Spleen (tissue), 11 donors: ENCODE measurements at regions not wholly inside any gene's neighbourhood (a gene's known extent, or its start where the extent isn't known, plus 50 kb on each side); places are given as distances from the start of the nearest gene placed in this dataset.

ENCODE experiments used
- DNase-seq: peaks from one replicate; pipeline ENCODE4 v3.0.0-alpha.2; 2020
- H3K27ac ChIP-seq, 8 donors: fragments of 200-600 bp; sonication (generic) in 7 of 8; 1 replicate in 4 of 8; 2 replicates in 4 of 8; pipeline versions ENCODE4 v1.5.0 to v1.8.0; 2016 to 2021; ENCODE audit warnings: inconsistent platforms in 4 of 8, mild to moderate bottlenecking in 4 of 8, moderate library complexity in 1 of 8
- H3K27me3 ChIP-seq, 7 donors: fragments of 200-600 bp; sonication (generic) in 6 of 7; replicated peaks in 1 of 7; 1 replicate in 4 of 7; 2 replicates in 3 of 7; pipeline versions ENCODE4 v1.5.0 to v1.8.0; 2016 to 2021; ENCODE audit warnings: inconsistent platforms in 3 of 7, mild to moderate bottlenecking in 1 of 7
- H3K36me3 ChIP-seq, 6 donors: fragments of 200-600 bp; sonication (generic) in 5 of 6; 1 replicate in 4 of 6; 2 replicates in 2 of 6; pipeline versions ENCODE4 v1.5.0 to v1.8.0; 2016 to 2021; ENCODE audit warnings: inconsistent platforms in 2 of 6
- H3K4me1 ChIP-seq, 6 donors: fragments of 200-600 bp; sonication (generic) in 5 of 6; 1 replicate in 3 of 6; 2 replicates in 3 of 6; pipeline versions ENCODE4 v1.5.0 to v1.8.0; 2016 to 2021; ENCODE audit warnings: inconsistent platforms in 3 of 6
- H3K4me3 ChIP-seq, 8 donors: fragments of 200-600 bp; sonication (generic) in 7 of 8; 1 replicate in 4 of 8; 2 replicates in 4 of 8; pipeline versions ENCODE4 v1.5.0 to v1.8.0; 2016 to 2021; ENCODE audit warnings: inconsistent platforms in 4 of 8, mild to moderate bottlenecking in 4 of 8, moderate library complexity in 2 of 8
- H3K9me3 ChIP-seq, 8 donors: fragments of 200-600 bp; sonication (generic) in 7 of 8; 1 replicate in 4 of 8; 2 replicates in 4 of 8; pipeline versions ENCODE4 v1.5.0 to v1.8.0; 2016 to 2021; ENCODE audit warnings: inconsistent platforms in 4 of 8
- POLR2A ChIP-seq, 3 donors: fragments of 450-650 bp; IDR thresholded peaks; one replicate each; pipeline ENCODE4 v1.5.1; 2017; ENCODE audit warnings: antibody characterized with exemption in 3 of 3, mild to moderate bottlenecking in 1 of 3
- POLR2AphosphoS5 ChIP-seq, 3 donors: sonication (generic); formaldehyde crosslinking; IDR thresholded peaks; one replicate each; pipeline ENCODE4 v1.5.1; 2017; ENCODE audit warnings: antibody characterized with exemption in 3 of 3
- WGBS, 5 donors: extraction: QIAGEN DNeasy Blood & Tissue Kit in 3 of 5; methylation state at CpG; one replicate each; pipeline versions ENCODE4 v1.1.5 to v1.1.7; 2013 to 2018; 5-methylcytosine and 5-hydroxymethylcytosine counted together
- intact Hi-C: fragments of 100-400 bp; cut with DNase I; formaldehyde crosslinking; loops from one replicate; pipeline ENCODE4 v1.15.0; 2023; ENCODE audit warnings: low total_unique reads
- TF ChIP-seq, protein P1 (sequence below), 11 experiments: fragments of 200-600 bp in 7 of 11; fragments of 450-650 bp in 4 of 11; sonication (generic) in 4 of 11; IDR thresholded peaks in 8 of 11; conservative IDR thresholded peaks in 3 of 11; 1 replicate in 7 of 11; 2 replicates in 4 of 11; pipeline versions ENCODE4 v1.4.0 to v1.8.0; 2016 to 2021; ENCODE audit warnings: antibody characterized with exemption in 11 of 11, inconsistent platforms in 4 of 11, mild to moderate bottlenecking in 1 of 11
- donor health status: healthy with polysubstance abuse.
- donor health status: DM: no; HTN: no; CAD: no; lungs with moderate emphysema.
- donor health status: DM: no; HTN: no; CAD: no.
- donor health status: Bipolar disorder and iron deficiency.
- donor health status: healthy.
- donor health status: DM: no; HTN: no; CAD: no.
- donor health status: DM: yes; HTN: yes; CAD: no.

DNA sequence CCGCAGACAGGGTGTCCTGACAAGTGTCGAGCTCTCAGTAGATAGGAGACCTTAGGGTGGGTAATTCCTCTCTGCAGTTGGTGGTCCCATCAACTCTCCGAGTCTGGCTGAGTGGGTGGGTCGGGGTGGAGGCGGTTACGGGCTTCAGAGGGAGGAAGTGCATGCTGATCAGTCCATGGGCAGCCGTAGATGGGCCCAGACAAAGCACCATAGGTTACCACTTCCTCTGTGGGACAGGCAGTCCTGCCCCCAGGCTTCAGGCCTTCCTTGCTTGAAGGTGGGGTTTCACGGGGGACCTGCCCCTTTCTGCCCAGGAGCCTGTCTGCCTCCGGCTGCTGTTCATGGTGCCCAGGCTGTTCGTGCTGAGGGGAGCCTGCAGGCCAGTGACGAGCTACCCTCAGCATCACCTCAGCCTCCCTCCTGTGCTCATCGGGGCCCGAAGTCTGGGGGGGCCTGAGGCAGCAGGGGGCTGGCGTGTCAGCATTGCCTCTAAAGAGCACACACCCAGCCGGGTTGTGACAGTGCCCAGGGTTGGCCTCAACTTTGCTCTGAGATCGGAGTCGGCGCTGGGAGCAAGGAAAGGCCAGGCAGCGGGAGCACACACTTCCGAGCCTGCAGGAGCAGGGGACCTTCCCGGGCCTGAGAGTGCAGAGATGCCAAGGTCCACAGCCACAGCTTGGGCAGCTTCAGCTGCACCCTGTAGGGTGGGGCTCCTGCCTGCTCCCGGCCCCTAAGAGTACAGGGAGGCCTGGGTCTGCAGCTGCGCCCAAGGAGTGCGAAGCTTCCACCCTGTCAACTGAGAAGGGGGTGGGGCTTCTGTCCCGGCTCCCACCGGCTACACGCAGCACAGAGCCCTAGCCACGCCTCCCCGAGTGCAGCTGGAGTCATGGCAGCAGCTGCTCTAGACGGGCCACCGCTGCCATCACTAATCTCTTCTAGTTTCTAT lies 225.4 kb upstream of the NRIP1 start:
- H3K4me1 ChIP-seq = no peaks in the 10 kb centered on the region
- no peak overlapping the region for H3K27ac ChIP-seq
- intact Hi-C loops = no loop called here
- no peaks in the 10 kb centered on the region for H3K36me3 ChIP-seq
- H3K27me3 ChIP-seq = no peaks in the 10 kb centered on the region
- peak; percentile 76 for DNase-seq
- 80 to 87% (median 86%) methylated on average over 28 to 31 of the region's 31 CpGs for WGBS, 5 donors
- H3K4me3 ChIP-seq = no peak overlapping the region
- TF ChIP-seq, protein P1, sequence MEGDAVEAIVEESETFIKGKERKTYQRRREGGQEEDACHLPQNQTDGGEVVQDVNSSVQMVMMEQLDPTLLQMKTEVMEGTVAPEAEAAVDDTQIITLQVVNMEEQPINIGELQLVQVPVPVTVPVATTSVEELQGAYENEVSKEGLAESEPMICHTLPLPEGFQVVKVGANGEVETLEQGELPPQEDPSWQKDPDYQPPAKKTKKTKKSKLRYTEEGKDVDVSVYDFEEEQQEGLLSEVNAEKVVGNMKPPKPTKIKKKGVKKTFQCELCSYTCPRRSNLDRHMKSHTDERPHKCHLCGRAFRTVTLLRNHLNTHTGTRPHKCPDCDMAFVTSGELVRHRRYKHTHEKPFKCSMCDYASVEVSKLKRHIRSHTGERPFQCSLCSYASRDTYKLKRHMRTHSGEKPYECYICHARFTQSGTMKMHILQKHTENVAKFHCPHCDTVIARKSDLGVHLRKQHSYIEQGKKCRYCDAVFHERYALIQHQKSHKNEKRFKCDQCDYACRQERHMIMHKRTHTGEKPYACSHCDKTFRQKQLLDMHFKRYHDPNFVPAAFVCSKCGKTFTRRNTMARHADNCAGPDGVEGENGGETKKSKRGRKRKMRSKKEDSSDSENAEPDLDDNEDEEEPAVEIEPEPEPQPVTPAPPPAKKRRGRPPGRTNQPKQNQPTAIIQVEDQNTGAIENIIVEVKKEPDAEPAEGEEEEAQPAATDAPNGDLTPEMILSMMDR (IDR thresholded peaks at IDR 0.05 in 8 of 11, conservative IDR thresholded peaks at IDR 0.05 in 3 of 11) = no peak
- TF ChIP-seq POLR2A (IDR thresholded peaks at IDR 0.05) (no peak), POLR2AphosphoS5 (IDR thresholded peaks at IDR 0.05) (no peak)
- H3K9me3 ChIP-seq = no peaks in the 10 kb centered on the region

DNA sequence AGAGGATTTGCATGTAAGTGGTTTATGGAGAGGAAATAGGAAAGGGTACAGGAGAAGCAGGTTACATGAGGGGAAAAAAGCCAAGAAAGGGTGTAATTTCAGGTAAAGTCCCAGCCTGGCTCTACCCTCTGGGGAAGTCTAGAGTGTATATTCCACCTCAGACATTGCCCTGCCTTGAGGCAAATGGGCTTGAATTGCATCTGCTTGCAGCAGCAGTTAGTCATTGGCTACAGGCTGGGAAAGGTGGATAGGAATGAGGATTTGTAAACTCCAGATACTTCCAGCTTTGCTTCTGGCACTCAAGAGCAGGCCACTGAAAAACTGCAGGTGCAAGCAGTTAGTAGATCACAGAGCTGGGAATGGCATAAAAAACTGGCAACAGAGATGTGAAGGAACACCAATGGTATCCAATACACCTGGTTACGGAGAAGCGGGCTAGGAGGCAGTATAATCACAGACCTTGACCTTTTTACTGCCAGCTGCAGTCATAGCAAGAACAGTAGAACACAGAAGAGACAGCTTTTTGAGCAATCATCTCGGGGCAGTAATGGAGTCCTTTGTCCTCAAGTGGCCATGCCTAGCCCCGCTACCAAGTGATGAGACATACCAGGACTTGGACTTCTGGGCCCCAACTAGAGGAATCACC lies 226.9 kb upstream of the NRIP1 start:
- no peak for DNase-seq
- 92 to 99% (median 92%) methylated on average over 4 of the region's 4 CpGs for WGBS, 5 donors
- H3K4me1 ChIP-seq = no peaks in the 10 kb centered on the region
- no peak overlapping the region for H3K27ac ChIP-seq
- no peaks in the 10 kb centered on the region for H3K9me3 ChIP-seq
- H3K27me3 ChIP-seq = no peaks in the 10 kb centered on the region
- intact Hi-C loops = no loop called here
- H3K36me3 ChIP-seq = no peaks in the 10 kb centered on the region
- H3K4me3 ChIP-seq = no peak overlapping the region
- TF ChIP-seq, protein P1 (IDR thresholded peaks at IDR 0.05 in 8 of 11, conservative IDR thresholded peaks at IDR 0.05 in 3 of 11) = no peak
- TF ChIP-seq POLR2AphosphoS5 (IDR thresholded peaks at IDR 0.05) (no peak), POLR2A (IDR thresholded peaks at IDR 0.05) (no peak)

DNA sequence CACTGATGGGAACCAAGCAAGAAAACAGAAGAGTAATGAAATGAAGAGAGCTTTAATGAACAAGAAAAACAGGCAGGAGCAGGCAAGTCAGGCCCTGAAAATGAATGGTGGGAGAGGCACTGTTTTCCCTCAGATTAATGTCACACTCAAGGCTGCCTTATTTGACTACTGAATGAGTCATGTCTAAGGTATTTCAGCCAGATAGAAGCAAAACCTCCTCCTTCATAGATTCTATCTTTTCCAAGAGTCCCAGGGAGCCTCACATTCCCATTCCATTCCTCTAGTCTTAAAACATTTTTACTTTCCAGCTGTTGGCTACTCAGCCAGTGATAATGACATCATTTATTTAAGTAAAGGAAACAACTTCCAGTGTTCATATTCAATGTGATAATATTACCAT lies 228.4 kb upstream of the NRIP1 start:
- no peak overlapping the region for H3K27ac ChIP-seq
- no peak overlapping the region for H3K4me3 ChIP-seq
- H3K4me1 ChIP-seq = peaks cover 0 to 7% (median 0%) of the 10 kb centered on the region in 6 donors
- no peak for TF ChIP-seq POLR2AphosphoS5 (IDR thresholded peaks at IDR 0.05)
- no peak for TF ChIP-seq POLR2A (IDR thresholded peaks at IDR 0.05)
- TF ChIP-seq, protein P1 (IDR thresholded peaks at IDR 0.05 in 8 of 11, conservative IDR thresholded peaks at IDR 0.05 in 3 of 11) = no peak
- intact Hi-C loops = no loop called here
- no peaks in the 10 kb centered on the region for H3K27me3 ChIP-seq
- H3K36me3 ChIP-seq = no peaks in the 10 kb centered on the region
- no peaks in the 10 kb centered on the region for H3K9me3 ChIP-seq
- DNase-seq = no peak

DNA sequence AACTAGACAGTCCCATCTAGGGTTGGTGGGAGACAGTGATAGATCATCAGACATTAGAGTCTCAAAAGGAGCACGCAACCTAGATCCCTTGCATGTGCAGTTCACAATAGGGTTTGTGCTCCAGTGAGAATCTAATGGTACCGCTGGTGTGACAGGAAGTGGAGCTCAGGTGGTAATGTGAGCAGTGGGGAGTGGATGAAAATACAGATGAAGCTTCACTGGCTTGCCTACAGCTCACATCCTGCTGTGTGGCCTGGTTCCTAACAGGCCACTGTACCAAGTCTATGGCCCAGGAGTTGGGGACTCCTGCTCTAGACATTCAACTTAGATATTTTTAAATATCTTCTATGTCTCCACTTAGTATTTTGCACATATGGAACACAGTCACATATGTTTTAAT lies 231.1 kb upstream of the NRIP1 start:
- Histone ChIP-seq H3K27me3 (no peaks in the 10 kb centered on the region), H3K4me3 (no peak overlapping the region), H3K9me3 (peaks cover 0 to 8% (median 3%) of the 10 kb centered on the region in 8 donors), H3K36me3 (no peaks in the 10 kb centered on the region), H3K27ac (no peak overlapping the region), H3K4me1 (peaks cover 0 to 8% (median 0%) of the 10 kb centered on the region in 6 donors)
- DNase-seq = no peak
- intact Hi-C loops = no loop called here
- WGBS, 5 donors = 65 to 90% (median 83%) methylated on average over 2 of the region's 2 CpGs
- TF ChIP-seq POLR2AphosphoS5 (IDR thresholded peaks at IDR 0.05) (no peak), POLR2A (IDR thresholded peaks at IDR 0.05) (no peak)
- TF ChIP-seq, protein P1 (IDR thresholded peaks at IDR 0.05 in 8 of 11, conservative IDR thresholded peaks at IDR 0.05 in 3 of 11) = no peak
